Activated T-cell treated with anti-CD3 and anti-CD28 coated beads, Interleukin-2, amount 50 U/mL, for 24 hours (primary cell): ENCODE measurements at regions not wholly inside any gene's neighbourhood (a gene's known extent, or its start where the extent isn't known, plus 50 kb on each side); places are given as distances from the start of the nearest gene placed in this dataset.
"Not testable (repeated sequence)": the region's sequence is repeated elsewhere in the genome, so short reads cannot be mapped to it uniquely, and the experiment has no call there.

Experiments used
- DNase-seq: peaks from one replicate; pipeline ENCODE4 v3.0.0-alpha.2; 2020
- H3K27ac Mint-ChIP-seq: 2 replicates; pipeline ENCODE4 v1.8.0; 2020; ENCODE audit warnings: mild to moderate bottlenecking, mixed read lengths
- H3K27me3 Mint-ChIP-seq: 2 replicates; pipeline ENCODE4 v1.8.0; 2020; ENCODE audit warnings: mixed read lengths
- H3K36me3 Mint-ChIP-seq: 2 replicates; pipeline ENCODE4 v1.8.0; 2020; ENCODE audit warnings: low read depth, mixed read lengths
- H3K4me1 Mint-ChIP-seq: 2 replicates; pipeline ENCODE4 v1.8.0; 2020; ENCODE audit warnings: low read depth, mixed read lengths
- H3K4me3 Mint-ChIP-seq: 2 replicates; pipeline ENCODE4 v1.8.0; 2020; ENCODE audit warnings: mild to moderate bottlenecking, moderate library complexity, mixed read lengths
- H3K9me3 Mint-ChIP-seq: 2 replicates; pipeline ENCODE4 v1.8.0; 2020; ENCODE audit warnings: mixed read lengths

DNA sequence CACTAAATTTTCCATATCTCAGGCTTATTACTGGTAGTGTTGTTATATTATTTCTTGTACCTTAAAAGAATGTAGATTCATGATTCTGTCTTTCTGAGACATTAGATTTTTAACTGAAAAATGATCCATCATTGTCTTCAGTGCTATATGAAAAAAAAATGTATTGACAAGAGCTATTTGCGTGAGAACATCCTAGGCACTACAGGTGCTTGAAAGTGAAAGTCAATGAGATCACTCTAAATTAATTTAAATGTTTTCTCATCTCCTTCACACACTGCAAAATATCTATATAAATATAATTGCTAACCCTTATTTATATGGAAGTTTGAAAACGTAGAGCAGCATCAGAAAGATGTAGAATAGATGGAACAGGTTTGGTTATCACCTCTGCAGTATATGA is 684.6 kb downstream of the TRIB2 start:
- DNase-seq = no peak
- no peaks in the 10 kb centered on the region for H3K27me3 Mint-ChIP-seq
- H3K36me3 Mint-ChIP-seq = no peaks in the 10 kb centered on the region
- no peaks in the 10 kb centered on the region for H3K4me1 Mint-ChIP-seq
- H3K9me3 Mint-ChIP-seq = peaks cover 18% of the 10 kb centered on the region
- no peak overlapping the region for H3K4me3 Mint-ChIP-seq
- H3K27ac Mint-ChIP-seq = no peak overlapping the region

DNA sequence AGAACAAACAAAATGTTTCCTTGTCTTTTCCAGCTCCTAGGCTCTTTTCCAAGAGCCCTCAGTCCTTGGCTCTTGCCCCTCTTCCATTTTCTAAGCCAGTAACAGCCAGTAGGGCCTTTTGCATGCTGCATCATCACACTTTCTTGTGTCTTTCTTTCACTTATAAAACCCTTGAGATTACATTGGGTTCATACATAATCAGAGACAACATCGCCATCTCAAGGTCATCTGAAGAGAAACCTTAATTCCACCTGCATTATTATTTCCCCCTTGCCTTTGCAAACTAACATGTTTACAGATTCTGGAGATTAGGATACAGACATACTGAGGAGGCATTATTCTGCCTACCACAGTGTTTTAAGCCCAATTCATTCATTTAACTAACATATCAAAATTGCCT is 697.3 kb downstream of the TRIB2 start:
- Mint-ChIP-seq H3K9me3 (peaks cover 18% of the 10 kb centered on the region), H3K27me3 (no peaks in the 10 kb centered on the region), H3K4me3 (no peak overlapping the region), H3K36me3 (no peaks in the 10 kb centered on the region), H3K27ac (no peak overlapping the region), H3K4me1 (no peaks in the 10 kb centered on the region)
- DNase-seq = no peak

DNA sequence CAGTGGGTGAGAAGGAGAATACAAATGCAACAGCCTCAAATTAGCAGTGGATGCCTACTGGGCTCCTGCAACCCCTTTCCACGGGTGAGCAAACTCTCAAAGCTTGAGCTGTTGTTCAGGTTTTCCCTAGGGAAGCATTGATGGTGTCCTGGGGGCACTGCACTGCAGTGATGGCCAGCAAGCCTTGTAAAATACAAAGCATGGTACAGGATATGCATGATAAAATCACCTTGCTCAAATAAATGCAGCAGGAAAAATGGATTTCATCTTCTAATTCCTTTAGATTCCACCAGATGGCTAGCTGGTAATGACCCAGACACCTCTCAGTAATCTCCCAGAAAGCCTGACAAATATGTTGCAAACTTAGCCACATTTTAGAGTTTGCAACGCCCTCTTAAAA is 698.2 kb downstream of the TRIB2 start:
- no peaks in the 10 kb centered on the region for H3K4me1 Mint-ChIP-seq
- no peak overlapping the region for H3K4me3 Mint-ChIP-seq
- peaks cover 18% of the 10 kb centered on the region for H3K9me3 Mint-ChIP-seq
- no peak for DNase-seq
- H3K36me3 Mint-ChIP-seq = no peaks in the 10 kb centered on the region
- no peak overlapping the region for H3K27ac Mint-ChIP-seq
- no peaks in the 10 kb centered on the region for H3K27me3 Mint-ChIP-seq

GRCh38 chr2:13433954-13434353 is 717.2 kb downstream of the TRIB2 start:
- no peaks in the 10 kb centered on the region for H3K4me1 Mint-ChIP-seq
- peaks cover 16% of the 10 kb centered on the region for H3K9me3 Mint-ChIP-seq

DNA sequence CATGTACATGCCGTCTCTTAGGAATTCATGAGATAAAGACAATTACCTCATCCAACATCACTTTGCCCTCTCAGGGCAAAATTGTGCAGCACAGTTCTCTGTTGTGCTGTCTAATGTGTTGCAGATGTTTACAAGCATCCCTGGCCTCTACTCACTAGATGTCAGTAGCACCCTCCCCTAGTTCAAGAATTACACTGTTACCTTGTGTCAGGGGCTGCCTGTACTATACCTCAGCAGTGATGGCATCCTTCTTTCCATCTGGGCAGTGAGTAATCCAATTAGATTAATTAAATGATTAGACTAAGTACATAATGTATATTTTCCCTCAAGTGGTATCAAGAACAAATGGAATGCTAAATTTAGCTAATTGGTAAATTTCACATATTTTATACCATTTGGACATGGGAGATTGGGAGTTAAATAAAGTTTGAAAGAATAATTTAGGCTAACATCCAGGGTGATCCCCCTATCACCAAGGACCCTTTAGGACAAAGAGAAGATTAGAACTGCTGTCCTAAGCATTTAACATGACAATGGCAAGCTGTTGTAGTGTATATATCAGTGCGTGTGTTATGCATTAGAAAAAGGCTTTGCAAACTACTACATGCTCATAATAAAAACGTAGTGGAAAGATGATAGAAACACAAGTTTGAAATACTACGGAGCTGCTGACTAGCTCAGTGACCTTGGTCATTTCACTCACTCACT is 727.0 kb downstream of the TRIB2 start:
- not testable (repeated sequence) for DNase-seq, H3K4me1 Mint-ChIP-seq, H3K27ac Mint-ChIP-seq, H3K27me3 Mint-ChIP-seq, H3K4me3 Mint-ChIP-seq, H3K36me3 Mint-ChIP-seq, H3K9me3 Mint-ChIP-seq

More at GRCh38 chr2:13433954-13434353, 717.2 kb downstream of the TRIB2 start:
- no peak overlapping the region for H3K27ac Mint-ChIP-seq
- no peak overlapping the region for H3K4me3 Mint-ChIP-seq
- DNase-seq = no peak
- no peaks in the 10 kb centered on the region for H3K27me3 Mint-ChIP-seq
- H3K36me3 Mint-ChIP-seq = no peaks in the 10 kb centered on the region

DNA sequence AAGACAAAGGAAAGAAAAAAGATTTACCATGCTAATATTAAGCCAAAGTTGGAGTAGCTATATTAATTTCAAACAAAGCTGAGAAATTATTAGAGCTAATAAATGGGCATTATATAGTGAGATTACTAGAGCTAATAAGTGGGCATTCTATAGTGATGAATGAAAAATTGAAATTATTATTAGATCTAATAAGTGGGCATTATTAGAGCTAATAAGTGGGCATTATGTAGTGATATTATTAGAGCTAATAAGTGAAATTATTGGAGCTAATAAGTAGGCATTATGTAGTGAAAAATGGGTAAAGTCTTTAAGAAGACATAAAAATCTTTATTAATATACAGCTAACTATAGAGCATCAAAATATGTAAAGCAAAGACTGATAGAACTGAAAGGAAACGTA is 745.7 kb downstream of the TRIB2 start:
- Mint-ChIP-seq H3K4me1 (no peaks in the 10 kb centered on the region), H3K9me3 (peaks cover 2% of the 10 kb centered on the region), H3K36me3 (no peaks in the 10 kb centered on the region), H3K27ac (no peak overlapping the region), H3K27me3 (no peaks in the 10 kb centered on the region), H3K4me3 (no peak overlapping the region)
- DNase-seq = no peak

DNA sequence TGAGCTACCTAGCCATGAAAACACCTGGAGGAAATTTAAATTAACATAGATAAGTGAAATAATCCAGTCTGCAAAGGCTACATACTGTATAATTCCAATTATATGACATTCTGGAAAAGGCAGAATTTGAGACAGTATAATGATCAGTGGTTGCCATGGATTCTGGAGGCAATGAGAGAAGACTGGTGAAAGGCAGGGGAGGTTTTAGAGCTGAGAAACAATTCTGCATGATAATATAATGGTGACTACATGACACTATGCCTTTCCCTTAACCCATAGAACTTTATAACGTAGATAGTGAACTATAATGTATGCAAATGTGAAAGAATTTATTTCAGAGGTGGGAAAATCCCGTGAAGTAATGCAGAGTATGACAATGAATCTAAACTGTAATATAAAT is 749.3 kb downstream of the TRIB2 start:
- H3K36me3 Mint-ChIP-seq = no peaks in the 10 kb centered on the region
- no peaks in the 10 kb centered on the region for H3K27me3 Mint-ChIP-seq
- peaks cover 2% of the 10 kb centered on the region for H3K9me3 Mint-ChIP-seq
- no peak for DNase-seq
- H3K4me1 Mint-ChIP-seq = no peaks in the 10 kb centered on the region
- H3K4me3 Mint-ChIP-seq = no peak overlapping the region
- H3K27ac Mint-ChIP-seq = no peak overlapping the region

DNA sequence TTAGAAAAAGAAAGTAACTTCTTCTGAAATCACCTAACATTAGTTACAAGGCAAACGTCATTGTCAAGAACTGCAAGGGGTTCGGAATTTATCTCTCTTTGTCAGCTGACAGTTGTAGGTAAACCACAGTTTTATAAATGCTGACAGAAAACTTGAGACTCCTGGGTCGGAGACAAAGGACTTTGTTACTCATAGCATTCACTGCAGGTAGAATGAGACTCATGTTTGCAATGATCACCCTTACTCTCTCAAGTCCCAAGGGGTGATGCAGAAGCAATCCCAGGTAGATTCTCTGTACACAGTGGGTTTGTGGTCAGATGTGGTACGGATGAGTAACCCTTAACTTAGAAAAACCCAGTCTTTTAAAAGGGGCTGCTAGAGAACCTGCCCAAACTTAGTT is 757.8 kb downstream of the TRIB2 start:
- no peak for DNase-seq
- no peaks in the 10 kb centered on the region for H3K4me1 Mint-ChIP-seq
- no peak overlapping the region for H3K4me3 Mint-ChIP-seq
- H3K27me3 Mint-ChIP-seq = no peaks in the 10 kb centered on the region
- no peak overlapping the region for H3K27ac Mint-ChIP-seq
- no peaks in the 10 kb centered on the region for H3K36me3 Mint-ChIP-seq
- peaks cover 5% of the 10 kb centered on the region for H3K9me3 Mint-ChIP-seq

- Mint-ChIP-seq H3K27ac (no peak overlapping the region), H3K27me3 (no peaks in the 10 kb centered on the region), H3K4me1 (no peaks in the 10 kb centered on the region), H3K36me3 (no peaks in the 10 kb centered on the region), H3K4me3 (no peak overlapping the region), H3K9me3 (peaks cover 2% of the 10 kb centered on the region)
- DNase-seq = no peak
Measured at GRCh38 chr2:13480057-13480456, 763.3 kb downstream of the TRIB2 start.

DNA sequence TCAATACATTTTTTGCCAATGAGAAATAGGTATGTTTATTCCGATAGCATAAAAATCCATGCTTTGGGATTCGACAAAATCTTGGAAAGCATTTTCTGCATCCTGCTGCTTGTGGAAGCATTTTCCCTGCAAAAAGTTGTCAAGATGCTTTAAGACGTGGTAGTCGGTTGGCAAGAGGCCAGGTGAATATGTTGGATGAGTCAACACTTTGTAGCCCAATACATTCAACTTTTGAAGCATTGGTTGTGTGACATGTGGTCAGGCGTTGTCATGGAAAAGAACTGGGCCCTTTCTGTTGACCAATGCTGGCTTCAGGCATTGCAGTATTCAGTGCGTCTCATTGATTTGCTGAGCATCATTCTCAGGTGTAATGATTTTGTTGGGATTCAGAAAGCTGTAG is 764.5 kb downstream of the TRIB2 start:
- no peak overlapping the region for H3K4me3 Mint-ChIP-seq
- H3K36me3 Mint-ChIP-seq = no peaks in the 10 kb centered on the region
- DNase-seq = no peak
- H3K27me3 Mint-ChIP-seq = no peaks in the 10 kb centered on the region
- no peak overlapping the region for H3K27ac Mint-ChIP-seq
- H3K9me3 Mint-ChIP-seq = peaks cover 2% of the 10 kb centered on the region
- H3K4me1 Mint-ChIP-seq = no peaks in the 10 kb centered on the region

DNA sequence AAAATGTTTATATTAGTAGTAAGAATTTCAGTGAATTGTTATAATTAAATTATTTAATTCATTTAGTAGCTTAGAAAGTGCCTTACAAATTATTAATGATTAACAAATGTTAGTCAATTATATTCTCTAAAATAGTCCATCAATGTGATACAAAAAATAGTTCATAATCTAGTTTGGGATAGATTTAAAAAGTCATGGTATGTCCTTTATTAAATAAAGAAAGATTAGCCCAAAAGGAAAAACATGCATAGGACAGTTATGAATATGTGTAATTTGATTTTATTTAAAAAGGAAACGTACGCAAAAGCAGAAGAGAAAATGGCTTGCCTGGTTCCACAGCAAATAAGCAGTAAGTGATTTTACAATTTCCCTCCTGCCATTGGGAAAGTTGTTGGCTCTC is 768.5 kb downstream of the TRIB2 start:
- no peaks in the 10 kb centered on the region for H3K36me3 Mint-ChIP-seq
- H3K9me3 Mint-ChIP-seq = peaks cover 2% of the 10 kb centered on the region
- no peak overlapping the region for H3K4me3 Mint-ChIP-seq
- no peaks in the 10 kb centered on the region for H3K4me1 Mint-ChIP-seq
- no peak overlapping the region for H3K27ac Mint-ChIP-seq
- no peak for DNase-seq
- no peaks in the 10 kb centered on the region for H3K27me3 Mint-ChIP-seq

GRCh38 chr2:13488965-13489364 is 772.2 kb downstream of the TRIB2 start:
- no peak overlapping the region for H3K4me3 Mint-ChIP-seq
- no peaks in the 10 kb centered on the region for H3K27me3 Mint-ChIP-seq
- peaks cover 2% of the 10 kb centered on the region for H3K9me3 Mint-ChIP-seq
- H3K4me1 Mint-ChIP-seq = no peaks in the 10 kb centered on the region
- no peak for DNase-seq
- no peak overlapping the region for H3K27ac Mint-ChIP-seq
- no peaks in the 10 kb centered on the region for H3K36me3 Mint-ChIP-seq

- H3K9me3 Mint-ChIP-seq = peaks cover 2% of the 10 kb centered on the region
- H3K4me1 Mint-ChIP-seq = no peaks in the 10 kb centered on the region
- no peaks in the 10 kb centered on the region for H3K27me3 Mint-ChIP-seq
- no peak overlapping the region for H3K4me3 Mint-ChIP-seq
- no peak overlapping the region for H3K27ac Mint-ChIP-seq
- H3K36me3 Mint-ChIP-seq = no peaks in the 10 kb centered on the region
- DNase-seq = no peak
Measured at GRCh38 chr2:13492262-13492661, 775.5 kb downstream of the TRIB2 start.

- H3K27me3 Mint-ChIP-seq = no peaks in the 10 kb centered on the region
- H3K4me3 Mint-ChIP-seq = no peak overlapping the region
- no peaks in the 10 kb centered on the region for H3K36me3 Mint-ChIP-seq
- DNase-seq = no peak
- no peaks in the 10 kb centered on the region for H3K4me1 Mint-ChIP-seq
- H3K9me3 Mint-ChIP-seq = peaks cover 2% of the 10 kb centered on the region
- no peak overlapping the region for H3K27ac Mint-ChIP-seq
Measured at GRCh38 chr2:13495051-13495450, 778.3 kb downstream of the TRIB2 start.

DNA sequence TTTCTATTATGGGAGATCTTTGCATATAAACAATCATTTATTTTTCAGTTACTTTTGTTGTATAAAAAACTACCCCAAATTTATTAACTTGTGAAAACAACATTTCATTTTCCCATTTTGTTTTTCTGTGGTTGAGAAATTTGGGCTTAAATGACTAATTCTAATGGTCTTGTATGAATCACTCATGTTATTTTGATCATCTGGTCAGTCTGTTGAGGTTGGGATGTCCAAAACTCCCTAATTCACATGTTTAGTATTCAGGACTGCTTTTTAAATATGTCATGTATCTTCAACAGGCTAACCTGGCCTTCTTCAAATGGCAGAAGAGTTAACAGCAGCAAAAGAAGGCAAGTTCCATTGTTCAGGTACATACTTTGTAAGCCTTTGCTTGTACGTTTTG is 788.1 kb downstream of the TRIB2 start:
- Mint-ChIP-seq H3K9me3 (peaks cover 5% of the 10 kb centered on the region), H3K4me3 (no peak overlapping the region), H3K4me1 (no peaks in the 10 kb centered on the region), H3K36me3 (no peaks in the 10 kb centered on the region), H3K27ac (no peak overlapping the region), H3K27me3 (no peaks in the 10 kb centered on the region)
- DNase-seq = no peak

- no peaks in the 10 kb centered on the region for H3K36me3 Mint-ChIP-seq
- no peak overlapping the region for H3K27ac Mint-ChIP-seq
- H3K9me3 Mint-ChIP-seq = peaks cover 2% of the 10 kb centered on the region
- H3K4me1 Mint-ChIP-seq = no peaks in the 10 kb centered on the region
- H3K27me3 Mint-ChIP-seq = no peaks in the 10 kb centered on the region
- H3K4me3 Mint-ChIP-seq = no peak overlapping the region
- DNase-seq = no peak
Measured at GRCh38 chr2:13508671-13509070, 791.9 kb downstream of the TRIB2 start.
